NCI-H2196 (cell line): ENCODE measurements at regions not wholly inside any gene's neighbourhood (a gene's known extent, or its start where the extent isn't known, plus 50 kb on each side); places are given as distances from the start of the nearest gene placed in this dataset.

Experiments used
- DNase-seq: peaks from one replicate; lab custom pipeline; 2025; ENCODE audit not compliant: unreplicated experiment; lab: John Stamatoyannopoulos, UW

GRCh38 chr17:36661047-36661666 lies 59.8 kb downstream of the MRM1 start:
- DNase-seq, result no peak

- no peak for DNase-seq
These were observed 60.3 kb downstream of the MRM1 start for GRCh38 chr17:36661688-36662087.

- DNase-seq, result no peak
These were observed 64.0 kb downstream of the MRM1 start for GRCh38 chr17:36665417-36665816.

GRCh38 chr17:36667922-36668321 lies 66.5 kb downstream of the MRM1 start:
- DNase-seq, result no peak

- no peak for DNase-seq
These were observed 67.4 kb downstream of the MRM1 start for GRCh38 chr17:36668824-36669223.

- no peak for DNase-seq
These were observed 69.8 kb downstream of the MRM1 start for GRCh38 chr17:36671144-36671543.

- DNase-seq, result no peak
These were observed 71.1 kb downstream of the MRM1 start for GRCh38 chr17:36672403-36672918.

GRCh38 chr17:36673068-36673467 lies 71.7 kb downstream of the MRM1 start:
- no peak for DNase-seq

GRCh38 chr17:36673637-36674277 lies 72.4 kb downstream of the MRM1 start:
- DNase-seq, result no peak

GRCh38 chr17:36674278-36674650 lies 72.9 kb downstream of the MRM1 start:
- DNase-seq, result no peak

GRCh38 chr17:36675250-36675649 lies 73.9 kb downstream of the MRM1 start:
- DNase-seq, result no peak

- no peak for DNase-seq
These were observed 74.4 kb downstream of the MRM1 start for GRCh38 chr17:36675786-36676185.

- no peak for DNase-seq
These were observed 78.6 kb downstream of the MRM1 start for GRCh38 chr17:36679815-36680467.

GRCh38 chr17:36680701-36681202 lies 79.4 kb downstream of the MRM1 start:
- DNase-seq, result no peak

- no peak for DNase-seq
These were observed 81.4 kb downstream of the MRM1 start for GRCh38 chr17:36682773-36683172.

GRCh38 chr17:36683387-36683786 lies 82.0 kb downstream of the MRM1 start:
- no peak for DNase-seq

GRCh38 chr17:36684134-36684533 lies 82.8 kb downstream of the MRM1 start:
- no peak for DNase-seq

- no peak for DNase-seq
These were observed 84.8 kb downstream of the MRM1 start for GRCh38 chr17:36686123-36686669.

GRCh38 chr17:36687736-36688135 lies 86.4 kb downstream of the MRM1 start:
- no peak for DNase-seq

- no peak for DNase-seq
These were observed 87.8 kb downstream of the MRM1 start for GRCh38 chr17:36689089-36689667.

- no peak for DNase-seq
These were observed 88.8 kb downstream of the MRM1 start for GRCh38 chr17:36690190-36690589.
